Breast epithelium (tissue), 4 donors: ENCODE measurements at regions not wholly inside any gene's neighbourhood (a gene's known extent, or its start where the extent isn't known, plus 50 kb on each side); places are given as distances from the start of the nearest gene placed in this dataset.

Source experiments
- DNase-seq, 2 donors: peaks; one replicate each; pipeline ENCODE4 v3.0.0-alpha.2; 2019; ENCODE audit warnings: low spot score in 2 of 2
- H3K27ac ChIP-seq, 2 donors: fragments of 200-600 bp; sonication (generic) in 1 of 2; one replicate each; pipeline ENCODE4 v1.5.1; 2016 to 2019; ENCODE audit warnings: mild to moderate bottlenecking in 1 of 2
- H3K27me3 ChIP-seq, 2 donors: fragments of 200-600 bp; sonication (generic) in 1 of 2; one replicate each; pipeline versions ENCODE4 v1.5.1 to v1.6.0; 2017 to 2019; ENCODE audit warnings: control low read depth in 1 of 2, mild to moderate bottlenecking in 1 of 2
- H3K36me3 ChIP-seq: fragments of 200-600 bp; one replicate; pipeline ENCODE4 v1.5.1; 2019
- H3K4me1 ChIP-seq, 2 donors: fragments of 200-600 bp; sonication (generic); one replicate each; pipeline ENCODE4 v1.5.1; 2016 to 2019; ENCODE audit warnings: control low read depth in 1 of 2
- H3K4me3 ChIP-seq, 3 donors: fragments of 200-600 bp; sonication (generic); 1 replicate in 2 of 3; 2 replicates in 1 of 3; pipeline ENCODE4 v1.5.1; 2016 to 2019; ENCODE audit warnings: mild to moderate bottlenecking in 3 of 3, moderate library complexity in 2 of 3
- H3K9me3 ChIP-seq, 2 donors: fragments of 200-600 bp; sonication (generic) in 1 of 2; one replicate each; pipeline ENCODE4 v1.5.1; 2016 to 2019; ENCODE audit warnings: control low read depth in 1 of 2
- POLR2A ChIP-seq: fragments of 450-650 bp; IDR thresholded peaks from one replicate; pipeline ENCODE4 v1.6.1; 2016; ENCODE audit warnings: antibody characterized with exemption, mild to moderate bottlenecking, moderate library complexity
- POLR2AphosphoS5 ChIP-seq, 3 donors: sonication (generic); formaldehyde crosslinking; IDR thresholded peaks; one replicate each; pipeline ENCODE4 v1.6.1; 2017; ENCODE audit warnings: antibody characterized with exemption in 3 of 3
- intact Hi-C: fragments of 100-400 bp; cut with DNase I; formaldehyde crosslinking; loops from one replicate; pipeline ENCODE4 v1.15.1; 2023; ENCODE audit warnings: low total_unique reads
- TF ChIP-seq, protein P1 (sequence below), 3 donors: fragments of 450-650 bp; IDR thresholded peaks; one replicate each; pipeline ENCODE4 v1.5.1; 2016 to 2017; ENCODE audit warnings: antibody characterized with exemption in 3 of 3, mild to moderate bottlenecking in 3 of 3, moderate library complexity in 3 of 3

DNA sequence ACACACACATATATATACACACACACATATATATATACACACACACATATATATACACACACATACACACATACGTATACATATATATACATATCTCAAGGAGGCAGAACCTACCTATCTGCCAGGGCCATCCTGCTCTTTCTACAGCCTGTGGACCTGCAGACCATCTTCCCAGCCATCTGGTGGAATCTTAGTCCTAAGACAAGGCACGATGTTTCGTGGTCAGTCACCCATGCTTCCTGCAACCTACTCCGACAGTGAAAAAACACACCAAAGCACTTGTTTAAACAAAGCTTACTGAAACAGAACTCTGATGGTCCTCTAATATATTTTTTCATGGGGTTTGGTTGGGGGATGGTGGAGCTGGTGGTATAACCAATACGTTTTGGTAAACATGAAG is 164.2 kb upstream of the ZNF521 start:
- Histone ChIP-seq H3K27me3 (no peaks in the 10 kb centered on the region), H3K4me3 (no peak overlapping the region), H3K36me3 (no peaks in the 10 kb centered on the region), H3K4me1 (no peaks in the 10 kb centered on the region), H3K9me3 (no peaks in the 10 kb centered on the region), H3K27ac (no peak overlapping the region)
- no peak for TF ChIP-seq POLR2AphosphoS5 (IDR thresholded peaks at IDR 0.05)
- TF ChIP-seq, protein P1, sequence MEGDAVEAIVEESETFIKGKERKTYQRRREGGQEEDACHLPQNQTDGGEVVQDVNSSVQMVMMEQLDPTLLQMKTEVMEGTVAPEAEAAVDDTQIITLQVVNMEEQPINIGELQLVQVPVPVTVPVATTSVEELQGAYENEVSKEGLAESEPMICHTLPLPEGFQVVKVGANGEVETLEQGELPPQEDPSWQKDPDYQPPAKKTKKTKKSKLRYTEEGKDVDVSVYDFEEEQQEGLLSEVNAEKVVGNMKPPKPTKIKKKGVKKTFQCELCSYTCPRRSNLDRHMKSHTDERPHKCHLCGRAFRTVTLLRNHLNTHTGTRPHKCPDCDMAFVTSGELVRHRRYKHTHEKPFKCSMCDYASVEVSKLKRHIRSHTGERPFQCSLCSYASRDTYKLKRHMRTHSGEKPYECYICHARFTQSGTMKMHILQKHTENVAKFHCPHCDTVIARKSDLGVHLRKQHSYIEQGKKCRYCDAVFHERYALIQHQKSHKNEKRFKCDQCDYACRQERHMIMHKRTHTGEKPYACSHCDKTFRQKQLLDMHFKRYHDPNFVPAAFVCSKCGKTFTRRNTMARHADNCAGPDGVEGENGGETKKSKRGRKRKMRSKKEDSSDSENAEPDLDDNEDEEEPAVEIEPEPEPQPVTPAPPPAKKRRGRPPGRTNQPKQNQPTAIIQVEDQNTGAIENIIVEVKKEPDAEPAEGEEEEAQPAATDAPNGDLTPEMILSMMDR (IDR thresholded peaks at IDR 0.05) = no peak
- TF ChIP-seq POLR2A = no peak
- no peak for DNase-seq
- intact Hi-C loops = no loop called here

DNA sequence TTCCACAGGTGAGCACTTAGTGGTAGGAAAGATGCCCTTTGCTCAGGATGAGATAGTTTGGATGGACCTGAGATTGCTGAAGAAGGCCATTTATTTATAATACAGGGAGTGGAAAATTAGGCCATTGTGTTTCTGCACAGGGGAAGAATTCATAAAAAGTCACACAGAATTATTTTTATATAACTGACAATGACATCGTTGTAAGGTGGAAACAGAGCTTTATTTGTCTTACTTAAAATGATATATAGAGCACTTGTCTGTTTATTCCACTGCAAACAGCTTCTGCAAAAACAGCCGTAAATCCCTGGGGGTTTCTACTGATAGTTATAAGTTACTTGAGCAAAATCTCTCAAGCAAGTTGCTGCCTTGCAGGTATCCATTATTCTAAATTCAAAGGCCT is 158.1 kb upstream of the ZNF521 start:
- H3K36me3 ChIP-seq = no peaks in the 10 kb centered on the region
- no peaks in the 10 kb centered on the region for H3K27me3 ChIP-seq
- no peaks in the 10 kb centered on the region for H3K9me3 ChIP-seq
- no peak for DNase-seq
- H3K27ac ChIP-seq = no peak overlapping the region
- H3K4me3 ChIP-seq = no peak overlapping the region
- intact Hi-C loops = no loop called here
- no peaks in the 10 kb centered on the region for H3K4me1 ChIP-seq
- no peak for TF ChIP-seq POLR2AphosphoS5 (IDR thresholded peaks at IDR 0.05)
- no peak for TF ChIP-seq POLR2A
- TF ChIP-seq, protein P1 (IDR thresholded peaks at IDR 0.05) = no peak

DNA sequence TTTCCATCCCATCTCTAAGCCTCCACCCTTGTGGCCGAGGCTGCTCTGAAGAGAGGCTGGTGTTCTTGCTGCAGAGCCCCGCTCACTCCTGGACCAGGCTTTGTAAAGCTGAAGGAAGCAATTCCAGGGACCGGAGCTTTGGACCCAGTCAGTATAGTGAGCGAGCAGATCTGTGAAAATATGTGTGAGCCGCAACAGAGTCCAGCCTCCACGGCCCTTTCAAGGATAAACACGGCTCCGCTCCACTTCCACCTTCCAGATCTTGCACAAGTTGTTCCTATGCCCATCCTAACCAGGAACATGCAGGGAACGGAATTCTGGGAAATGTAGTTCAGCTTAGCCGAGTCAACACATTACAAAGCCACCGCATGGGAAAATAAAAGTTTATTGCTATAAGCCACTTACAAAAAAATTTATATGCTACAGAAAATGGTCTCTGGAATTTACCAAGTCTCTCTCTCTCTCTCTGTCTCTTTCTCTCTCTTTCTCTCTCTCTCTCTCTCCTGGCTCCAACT is 151.7 kb upstream of the ZNF521 start:
- no peaks in the 10 kb centered on the region for H3K4me1 ChIP-seq
- H3K27me3 ChIP-seq = no peaks in the 10 kb centered on the region
- H3K36me3 ChIP-seq = no peaks in the 10 kb centered on the region
- peak overlapping the region; percentile 38 to 69 (median 47) for H3K4me3 ChIP-seq
- TF ChIP-seq, protein P1 (IDR thresholded peaks at IDR 0.05) = no peak
- no peak for TF ChIP-seq POLR2A
- peak in 1 of 3 donors; percentile 13 for TF ChIP-seq POLR2AphosphoS5 (IDR thresholded peaks at IDR 0.05)
- no peaks in the 10 kb centered on the region for H3K9me3 ChIP-seq
- H3K27ac ChIP-seq = peak overlapping the region; percentile 41 to 58
- DNase-seq = peak; percentile 43 to 49
- intact Hi-C loops = no loop called here

DNA sequence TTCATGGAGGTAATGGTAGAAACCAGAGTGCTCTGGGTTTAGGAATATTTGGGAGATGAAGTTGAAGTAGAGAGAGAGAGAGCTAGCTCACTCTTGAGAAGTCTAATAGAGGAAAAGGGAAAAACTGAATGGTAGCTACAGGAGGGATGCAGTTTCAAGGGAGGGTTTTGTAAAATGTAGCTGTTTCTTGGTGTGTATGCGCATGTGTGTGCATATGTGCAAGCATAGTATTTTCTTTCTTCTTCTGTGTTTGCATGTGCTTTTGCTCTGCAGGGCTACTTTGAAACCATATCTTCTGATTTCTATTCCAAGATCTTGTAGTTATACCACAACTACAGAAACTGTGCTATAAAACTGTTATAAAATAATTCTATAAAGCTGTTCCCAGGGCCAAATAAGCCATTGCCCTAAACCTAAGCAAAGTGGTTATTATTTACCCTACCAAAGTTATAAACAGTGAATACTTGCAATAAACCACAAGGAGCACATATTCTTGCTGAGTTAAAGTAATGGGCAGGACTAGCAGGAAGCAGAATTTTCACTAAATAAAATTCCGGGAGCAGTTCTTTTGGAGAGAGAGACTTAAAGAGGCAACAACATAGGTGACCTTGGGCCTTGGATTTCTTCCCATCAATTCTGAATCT is 145.3 kb upstream of the ZNF521 start:
- H3K9me3 ChIP-seq = peaks cover 0 to 5% of the 10 kb centered on the region in 2 donors
- H3K36me3 ChIP-seq = no peaks in the 10 kb centered on the region
- intact Hi-C loops = no loop called here
- no peaks in the 10 kb centered on the region for H3K4me1 ChIP-seq
- TF ChIP-seq POLR2A = no peak
- TF ChIP-seq, protein P1 (IDR thresholded peaks at IDR 0.05) = no peak
- TF ChIP-seq POLR2AphosphoS5 (IDR thresholded peaks at IDR 0.05) = no peak
- DNase-seq = no peak
- H3K27me3 ChIP-seq = no peaks in the 10 kb centered on the region
- H3K4me3 ChIP-seq = no peak overlapping the region
- H3K27ac ChIP-seq = no peak overlapping the region

DNA sequence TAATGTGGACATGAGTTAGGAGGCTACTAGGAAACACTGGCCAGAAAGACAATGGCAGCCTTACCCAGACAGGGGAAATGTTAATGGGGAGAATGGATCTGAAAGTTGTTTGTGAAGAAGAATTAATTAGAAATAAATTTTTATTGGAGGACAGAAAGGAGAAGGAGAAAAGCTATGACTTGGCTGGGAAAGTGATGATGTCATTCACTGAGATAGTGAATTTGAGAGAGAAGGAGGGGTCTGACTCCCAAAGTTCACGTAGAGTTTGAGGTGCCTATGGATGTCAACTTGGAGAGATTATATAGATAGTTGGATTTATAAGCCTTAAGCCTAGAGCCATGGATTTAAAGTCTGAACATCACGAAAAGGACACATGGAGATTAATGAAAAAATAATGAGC is 144.6 kb upstream of the ZNF521 start:
- Histone ChIP-seq H3K4me1 (no peaks in the 10 kb centered on the region), H3K36me3 (no peaks in the 10 kb centered on the region), H3K27me3 (no peaks in the 10 kb centered on the region), H3K4me3 (no peak overlapping the region), H3K27ac (no peak overlapping the region), H3K9me3 (peaks cover 0 to 5% of the 10 kb centered on the region in 2 donors)
- TF ChIP-seq POLR2AphosphoS5 (IDR thresholded peaks at IDR 0.05) (no peak), POLR2A (no peak)
- TF ChIP-seq, protein P1 (IDR thresholded peaks at IDR 0.05) = no peak
- no peak for DNase-seq
- intact Hi-C loops = no loop called here
